ENCODE measurements at regions not wholly inside any gene's neighbourhood (a gene's known extent, or its start where the extent isn't known, plus 50 kb on each side); places are given as distances from the start of the nearest gene placed in this dataset.

- TF ChIP-seq, protein P1, sequence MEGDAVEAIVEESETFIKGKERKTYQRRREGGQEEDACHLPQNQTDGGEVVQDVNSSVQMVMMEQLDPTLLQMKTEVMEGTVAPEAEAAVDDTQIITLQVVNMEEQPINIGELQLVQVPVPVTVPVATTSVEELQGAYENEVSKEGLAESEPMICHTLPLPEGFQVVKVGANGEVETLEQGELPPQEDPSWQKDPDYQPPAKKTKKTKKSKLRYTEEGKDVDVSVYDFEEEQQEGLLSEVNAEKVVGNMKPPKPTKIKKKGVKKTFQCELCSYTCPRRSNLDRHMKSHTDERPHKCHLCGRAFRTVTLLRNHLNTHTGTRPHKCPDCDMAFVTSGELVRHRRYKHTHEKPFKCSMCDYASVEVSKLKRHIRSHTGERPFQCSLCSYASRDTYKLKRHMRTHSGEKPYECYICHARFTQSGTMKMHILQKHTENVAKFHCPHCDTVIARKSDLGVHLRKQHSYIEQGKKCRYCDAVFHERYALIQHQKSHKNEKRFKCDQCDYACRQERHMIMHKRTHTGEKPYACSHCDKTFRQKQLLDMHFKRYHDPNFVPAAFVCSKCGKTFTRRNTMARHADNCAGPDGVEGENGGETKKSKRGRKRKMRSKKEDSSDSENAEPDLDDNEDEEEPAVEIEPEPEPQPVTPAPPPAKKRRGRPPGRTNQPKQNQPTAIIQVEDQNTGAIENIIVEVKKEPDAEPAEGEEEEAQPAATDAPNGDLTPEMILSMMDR (IDR thresholded peaks at IDR 0.05) = no peak
- no peak for TF ChIP-seq ZFX (IDR thresholded peaks at IDR 0.05; ENCODE audit: borderline replicate concordance)
Observed at GRCh38 chr5:124157320-124157719, 589.1 kb downstream of the ZNF608 start.

Data from 22Rv1 (cell line).